Prostate gland (tissue), 2 donors: ENCODE measurements at regions not wholly inside any gene's neighbourhood (a gene's known extent, or its start where the extent isn't known, plus 50 kb on each side); places are given as distances from the start of the nearest gene placed in this dataset.

ENCODE experiments used
- DNase-seq: peaks from one replicate; pipeline ENCODE4 v3.0.0-alpha.2; 2019; ENCODE audit warnings: low spot score
- H3K27ac ChIP-seq, 2 donors: fragments of 200-600 bp; sonication (generic); 2 replicates each; pipeline ENCODE4 v1.5.1; 2017 to 2019
- H3K27me3 ChIP-seq: fragments of 200-600 bp; sonication (generic); replicated peaks from 2 replicates; pipeline ENCODE4 v1.5.1; 2019; ENCODE audit not compliant: insufficient read depth
- H3K36me3 ChIP-seq, 2 donors: fragments of 200-600 bp; sonication (generic); 1 replicate in 1 of 2; 2 replicates in 1 of 2; pipeline versions ENCODE4 v1.5.1 to v1.8.1; 2017 to 2019
- H3K4me1 ChIP-seq: fragments of 200-600 bp; sonication (generic); replicated peaks from 2 replicates; pipeline ENCODE4 v1.5.1; 2019
- H3K4me3 ChIP-seq, 2 donors: fragments of 200-600 bp; sonication (generic); 2 replicates each; pipeline ENCODE4 v1.5.1; 2017 to 2019
- H3K9me3 ChIP-seq: fragments of 200-600 bp; sonication (generic); 2 replicates; pipeline ENCODE4 v1.5.1; 2017
- CTCF ChIP-seq, 4 experiments: fragments of 200-600 bp in 2 of 4; fragments of 450-650 bp in 2 of 4; sonication (generic) in 2 of 4; IDR thresholded peaks; 1 replicate in 3 of 4; 2 replicates in 1 of 4; pipeline ENCODE4 v1.5.1; 2016 to 2019; ENCODE audit warnings: antibody characterized with exemption in 4 of 4, mild to moderate bottlenecking in 2 of 4, moderate library complexity in 2 of 4
- POLR2A ChIP-seq: fragments of 450-650 bp; IDR thresholded peaks from one replicate; pipeline ENCODE4 v1.6.1; 2016; ENCODE audit warnings: antibody characterized with exemption, mild to moderate bottlenecking
- POLR2AphosphoS5 ChIP-seq: sonication (generic); formaldehyde crosslinking; IDR thresholded peaks from one replicate; pipeline ENCODE4 v1.6.1; 2017; ENCODE audit warnings: antibody characterized with exemption
- WGBS: methylation state at CpG from one replicate; pipeline ENCODE4 v1.1.5; 2018; 5-methylcytosine and 5-hydroxymethylcytosine counted together
- intact Hi-C: fragments of 100-400 bp; cut with DNase I; formaldehyde crosslinking; loops from one replicate; pipeline ENCODE4 v1.14.2; 2022

GRCh38 chr9:117926031-117926658 is 221.9 kb downstream of the TLR4 start:
- intact Hi-C loops, result no loop called here
- DNase-seq, result no peak
- Histone ChIP-seq H3K27ac (no peak overlapping the region), H3K27me3 (no peaks in the 10 kb centered on the region), H3K9me3 (no peaks in the 10 kb centered on the region), H3K36me3 (no peaks in the 10 kb centered on the region), H3K4me1 (no peaks in the 10 kb centered on the region), H3K4me3 (no peak overlapping the region)
- no peak for TF ChIP-seq POLR2A
- TF ChIP-seq POLR2AphosphoS5, result no peak
- no peak for TF ChIP-seq CTCF (IDR thresholded peaks at IDR 0.05)
- 74% methylated on average over 5 of the region's 5 CpGs for WGBS

GRCh38 chr9:117927354-117927753 is 223.2 kb downstream of the TLR4 start:
- DNase-seq, result no peak
- 36% methylated on average over 3 of the region's 3 CpGs for WGBS

GRCh38 chr9:117929868-117930267 is 225.7 kb downstream of the TLR4 start:
- Histone ChIP-seq H3K4me1 (no peaks in the 10 kb centered on the region), H3K4me3 (no peak overlapping the region), H3K36me3 (no peaks in the 10 kb centered on the region), H3K27me3 (no peaks in the 10 kb centered on the region), H3K27ac (no peak overlapping the region), H3K9me3 (no peaks in the 10 kb centered on the region)
- peak; percentile 56 for DNase-seq
- intact Hi-C loops, result no loop called here
- TF ChIP-seq POLR2AphosphoS5, result peak; percentile 56
- no peak for TF ChIP-seq POLR2A
- TF ChIP-seq CTCF (IDR thresholded peaks at IDR 0.05), result no peak
- 24% methylated on average over 1 of the region's 1 CpG for WGBS

More at GRCh38 chr9:117927354-117927753, 223.2 kb downstream of the TLR4 start:
- Histone ChIP-seq H3K9me3 (no peaks in the 10 kb centered on the region), H3K4me3 (no peak overlapping the region), H3K27me3 (no peaks in the 10 kb centered on the region), H3K4me1 (no peaks in the 10 kb centered on the region), H3K27ac (no peak overlapping the region), H3K36me3 (no peaks in the 10 kb centered on the region)
- TF ChIP-seq POLR2A (no peak), POLR2AphosphoS5 (no peak)
- intact Hi-C loops, result no loop called here

GRCh38 chr9:117932585-117932984 is 228.4 kb downstream of the TLR4 start:
- intact Hi-C loops, result no loop called here
- H3K27me3 ChIP-seq, result no peaks in the 10 kb centered on the region
- no peak for DNase-seq
- no peak overlapping the region for H3K27ac ChIP-seq
- 90% methylated on average over 4 of the region's 4 CpGs for WGBS
- no peaks in the 10 kb centered on the region for H3K9me3 ChIP-seq
- no peak overlapping the region for H3K4me3 ChIP-seq
- no peaks in the 10 kb centered on the region for H3K36me3 ChIP-seq
- H3K4me1 ChIP-seq, result no peaks in the 10 kb centered on the region
- TF ChIP-seq CTCF (IDR thresholded peaks at IDR 0.05) (no peak), POLR2A (no peak)

GRCh38 chr9:117936185-117937130 is 232.3 kb downstream of the TLR4 start:
- Histone ChIP-seq H3K36me3 (no peaks in the 10 kb centered on the region), H3K4me1 (no peaks in the 10 kb centered on the region), H3K4me3 (no peak overlapping the region), H3K27ac (no peak overlapping the region), H3K9me3 (no peaks in the 10 kb centered on the region), H3K27me3 (no peaks in the 10 kb centered on the region)
- 63% methylated on average over 5 of the region's 5 CpGs for WGBS
- TF ChIP-seq CTCF (IDR thresholded peaks at IDR 0.05) (no peak), POLR2A (no peak), POLR2AphosphoS5 (no peak)
- no peak for DNase-seq
- intact Hi-C loops, result no loop called here
